Daoy (cell line): ENCODE measurements at regions not wholly inside any gene's neighbourhood (a gene's known extent, or its start where the extent isn't known, plus 50 kb on each side); places are given as distances from the start of the nearest gene placed in this dataset.
"Not testable (repeated sequence)": the region's sequence is repeated elsewhere in the genome, so short reads cannot be mapped to it uniquely, and the experiment has no call there.

ENCODE experiments used
- DNase-seq: peaks from one replicate; pipeline ENCODE4 v3.0.0-alpha.2; 2015; ENCODE audit warnings: low read depth

GRCh38 chr3:5980475-5980874 is 793.0 kb downstream of the EDEM1 start:
- no peak for DNase-seq

DNA sequence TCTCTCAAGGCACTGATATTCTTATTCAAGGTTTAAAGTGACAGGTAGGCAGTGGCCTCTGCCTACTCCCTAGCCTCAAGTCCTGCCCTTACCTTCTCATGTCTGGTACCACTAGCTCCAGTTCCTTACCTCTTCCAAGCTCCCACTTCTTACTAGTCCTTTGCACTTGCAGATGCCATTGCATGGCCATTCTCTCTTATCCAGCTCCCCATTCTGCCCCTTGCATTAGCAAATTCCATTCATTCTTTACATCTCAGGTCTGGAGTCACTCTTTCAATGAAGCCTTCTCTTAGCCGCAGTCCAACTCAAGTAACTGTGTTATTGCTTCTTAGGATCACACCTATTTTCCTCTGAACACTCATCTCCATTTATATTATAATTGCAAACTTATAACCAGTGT is 807.1 kb downstream of the EDEM1 start:
- no peak for DNase-seq

- DNase-seq: no peak
Observed at GRCh38 chr3:6018456-6018855, 830.9 kb downstream of the EDEM1 start.

- DNase-seq: no peak
Observed at GRCh38 chr3:6022621-6023020, 835.1 kb downstream of the EDEM1 start.

GRCh38 chr3:6025032-6025431 is 835.9 kb upstream of the GRM7 start:
- no peak for DNase-seq

- DNase-seq: not testable (repeated sequence)
Observed at GRCh38 chr3:6030648-6031047, 830.3 kb upstream of the GRM7 start.

- DNase-seq: no peak
Observed at GRCh38 chr3:6035626-6036025, 825.3 kb upstream of the GRM7 start.

DNA sequence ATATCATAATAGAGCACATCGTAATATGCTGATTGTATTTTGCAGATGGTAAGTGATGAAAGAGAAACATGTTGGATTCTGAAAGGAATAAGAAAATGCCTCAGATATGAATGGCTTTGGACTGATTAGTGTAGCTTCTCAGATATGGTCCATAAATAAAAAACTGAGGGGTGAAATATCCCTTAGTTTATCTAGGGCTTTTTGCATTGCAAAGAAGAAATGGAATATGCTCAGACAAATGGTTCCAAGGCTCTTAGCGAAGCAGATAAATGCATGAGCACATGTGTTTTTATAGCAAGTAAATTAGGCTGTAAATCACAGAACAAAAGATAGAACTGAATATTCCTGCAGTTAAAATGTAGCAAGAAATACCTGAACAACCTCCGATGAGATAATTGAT is 820.9 kb upstream of the GRM7 start:
- DNase-seq: no peak

GRCh38 chr3:6041894-6042293 is 819.0 kb upstream of the GRM7 start:
- DNase-seq: no peak

DNA sequence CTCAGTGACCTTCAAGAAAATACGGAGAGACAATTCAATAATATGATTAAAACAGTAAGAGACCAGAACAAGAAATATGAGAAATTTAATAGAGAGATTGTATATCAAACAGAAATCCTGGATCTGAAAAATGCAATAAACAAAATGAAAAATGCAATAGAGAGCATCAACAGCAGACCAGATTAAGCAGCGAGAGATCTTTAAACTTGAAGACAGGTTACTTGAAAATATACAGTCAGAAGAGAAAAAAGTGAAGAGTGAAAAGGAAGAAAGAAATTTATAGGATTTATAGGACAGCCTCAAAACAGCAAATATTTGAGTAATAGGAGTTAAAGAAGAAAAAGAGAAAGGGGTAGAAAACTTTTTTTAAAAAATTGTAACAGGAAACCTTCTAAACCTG is 813.9 kb upstream of the GRM7 start:
- no peak for DNase-seq

GRCh38 chr3:6060251-6060650 is 800.7 kb upstream of the GRM7 start:
- DNase-seq: no peak

- no peak for DNase-seq
Observed at GRCh38 chr3:6062261-6063187, 798.4 kb upstream of the GRM7 start.

GRCh38 chr3:6066397-6066796 is 794.5 kb upstream of the GRM7 start:
- DNase-seq: no peak

GRCh38 chr3:6066868-6067578 is 793.9 kb upstream of the GRM7 start:
- not testable (repeated sequence) for DNase-seq

DNA sequence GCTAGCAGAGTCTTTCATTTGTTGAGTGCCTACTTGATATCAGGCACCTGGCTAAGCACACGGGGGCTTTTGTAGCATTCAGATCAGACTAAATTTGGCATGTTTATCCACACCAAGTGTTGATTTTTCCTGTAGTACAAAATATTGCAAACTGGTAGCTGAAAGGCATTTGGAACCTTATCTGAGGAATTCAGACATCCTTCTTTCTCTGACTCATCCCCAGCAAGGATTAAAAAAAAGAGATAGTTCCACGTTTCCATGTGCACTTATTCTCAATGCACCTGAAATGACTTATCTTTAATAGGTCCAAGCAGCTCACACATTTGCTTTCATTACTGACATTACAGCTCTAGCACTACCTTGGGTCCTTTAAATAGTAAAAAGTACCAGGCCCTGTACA is 786.0 kb upstream of the GRM7 start:
- DNase-seq: no peak

GRCh38 chr3:6078436-6078835 is 782.5 kb upstream of the GRM7 start:
- no peak for DNase-seq

DNA sequence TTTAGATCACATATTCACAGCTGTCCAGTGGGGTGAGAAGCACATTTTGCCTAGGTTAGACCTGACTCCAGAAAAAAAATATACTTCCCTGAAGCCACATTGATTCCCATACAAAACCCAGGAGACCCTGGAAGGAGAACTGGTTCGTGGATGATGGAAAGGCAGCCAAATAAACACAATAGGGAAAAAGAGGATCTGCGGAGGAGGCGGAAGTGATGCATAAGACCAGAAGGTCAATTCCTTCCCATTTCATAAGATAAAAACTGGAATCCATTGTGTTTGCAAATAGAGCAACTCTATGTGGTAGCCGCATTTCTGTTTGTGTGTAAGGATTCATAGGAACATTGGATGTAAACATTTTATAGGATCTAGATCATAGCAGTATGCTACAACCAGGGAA is 781.9 kb upstream of the GRM7 start:
- no peak for DNase-seq

DNA sequence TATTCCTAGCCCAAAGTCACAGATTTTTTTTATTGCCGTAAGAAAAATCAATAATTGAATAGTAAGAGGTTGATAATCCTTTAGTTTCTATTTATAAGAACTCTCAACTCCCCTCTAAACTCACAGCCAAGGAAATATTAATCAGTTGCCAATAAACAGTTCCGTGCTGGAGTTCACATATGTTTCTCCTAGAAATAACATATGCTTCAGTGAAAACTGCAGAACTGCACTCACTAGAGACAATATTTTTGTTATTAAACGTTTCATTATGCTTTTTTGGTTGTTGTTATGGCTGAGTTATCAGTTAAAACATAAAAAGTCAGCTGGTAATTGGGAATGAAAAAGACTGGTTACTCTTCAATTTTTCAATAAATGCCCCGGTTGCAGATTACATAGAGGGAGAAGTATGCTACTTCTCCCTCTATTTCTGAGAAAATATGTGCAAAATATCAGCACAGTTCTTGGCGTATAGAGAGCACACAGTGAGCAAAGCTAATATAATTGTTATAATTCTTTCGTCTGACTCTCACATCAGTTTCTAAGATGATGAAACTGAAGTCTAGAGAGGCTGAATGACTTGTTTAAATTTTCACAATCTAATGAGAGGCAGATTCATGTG is 781.2 kb upstream of the GRM7 start:
- DNase-seq: no peak

GRCh38 chr3:6088433-6088832 is 772.5 kb upstream of the GRM7 start:
- DNase-seq: no peak

- DNase-seq: no peak
Observed at GRCh38 chr3:6089780-6090179, 771.1 kb upstream of the GRM7 start.

DNA sequence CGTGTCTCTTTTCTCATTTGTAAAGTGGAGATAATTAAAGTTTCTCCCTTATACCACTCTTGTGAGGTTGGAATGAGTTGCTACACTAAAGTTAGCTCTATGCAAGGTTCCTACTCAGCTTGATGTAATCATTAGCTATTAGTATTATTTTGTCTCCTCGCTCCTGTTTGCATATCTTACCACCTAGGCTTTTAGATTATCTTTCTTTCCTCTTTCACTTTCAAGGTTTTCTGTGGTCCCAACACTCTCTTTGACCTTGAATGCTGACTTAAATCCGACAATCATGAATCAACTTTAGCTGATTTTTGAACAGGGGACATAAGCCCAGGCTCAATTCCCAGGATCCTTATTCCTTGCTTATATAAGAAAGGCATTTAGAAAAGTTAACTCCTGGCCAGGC is 769.7 kb upstream of the GRM7 start:
- no peak for DNase-seq

GRCh38 chr3:6095006-6095405 is 765.9 kb upstream of the GRM7 start:
- DNase-seq: no peak

- DNase-seq: no peak
Observed at GRCh38 chr3:6097021-6097420, 763.9 kb upstream of the GRM7 start.
